ENCODE measurements at regions not wholly inside any gene's neighbourhood (a gene's known extent, or its start where the extent isn't known, plus 50 kb on each side); places are given as distances from the start of the nearest gene placed in this dataset.
A peak's percentile ranks its signal among the peaks of the same experiment; 100 is the strongest.
"Not testable (repeated sequence)": the region's sequence is repeated elsewhere in the genome, so short reads cannot be mapped to it uniquely, and the experiment has no call there.

DNA sequence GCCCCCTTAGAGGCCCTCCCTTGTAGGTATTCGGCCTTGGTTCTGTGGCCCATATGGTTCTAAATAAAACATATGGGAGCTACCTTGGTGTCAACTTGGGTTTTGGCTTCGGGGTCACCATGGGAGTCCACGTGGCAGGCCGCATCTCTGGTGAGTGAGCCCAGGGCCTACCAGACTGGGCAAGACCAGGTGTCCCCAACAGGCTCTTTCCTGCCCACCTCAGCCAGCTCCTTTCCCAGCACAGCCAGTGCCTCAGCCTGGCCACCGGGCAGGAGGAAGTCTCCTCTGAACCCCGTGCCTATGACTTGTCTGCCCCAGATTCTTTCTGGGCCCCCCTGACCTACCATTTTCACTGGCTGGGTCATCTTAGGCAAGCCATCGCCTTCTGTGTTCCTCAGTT, 268.8 kb upstream of the TEKT4 start:
- Histone ChIP-seq H3K4me1 (no peaks in the 10 kb centered on the region), H3K9ac (no peak overlapping the region), H3K27ac (no peak overlapping the region), H3K27me3 (no peaks in the 10 kb centered on the region), H3K36me3 (no peaks in the 10 kb centered on the region), H3K4me3 (no peak overlapping the region), H3K4me2 (no peak overlapping the region), H3K9me3 (no peaks in the 10 kb centered on the region), H4K20me1 (no peaks in the 10 kb centered on the region)
- TF ChIP-seq Cebpa-rat (IDR thresholded peaks at IDR 0.05), result no peak

DNA sequence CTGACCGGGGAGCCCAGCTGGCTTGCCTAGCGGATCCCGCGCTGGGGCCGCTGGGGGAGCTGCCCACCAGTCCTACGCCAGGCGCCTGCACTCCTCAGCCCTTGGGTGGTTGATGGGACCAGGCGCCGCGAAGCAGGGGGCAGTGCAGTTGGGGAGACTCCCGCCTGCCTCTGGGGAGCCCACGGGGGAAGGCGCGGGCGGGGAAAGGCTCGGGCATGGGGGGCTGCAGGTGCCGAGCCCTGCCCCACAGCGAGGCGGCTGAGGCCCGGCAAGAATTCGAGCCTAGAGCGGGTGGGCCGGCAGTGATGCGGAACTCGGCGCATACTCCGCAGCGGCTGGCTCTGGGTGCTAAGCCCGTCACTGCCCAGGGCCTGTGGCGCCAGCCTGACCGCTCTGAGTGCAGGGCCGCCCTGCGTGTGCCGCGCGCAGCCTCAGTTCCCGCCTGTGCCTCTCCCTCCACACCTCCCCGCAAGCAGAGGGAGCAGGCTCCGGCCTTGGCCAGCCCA, 249.1 kb upstream of the TEKT4 start:
- H4K20me1 ChIP-seq, result no peaks in the 10 kb centered on the region
- no peak for TF ChIP-seq Cebpa-rat (IDR thresholded peaks at IDR 0.05)
- H3K36me3 ChIP-seq, result no peaks in the 10 kb centered on the region
- H3K27ac ChIP-seq, result no peak overlapping the region
- H3K9ac ChIP-seq, result no peak overlapping the region
- peaks cover 6% of the 10 kb centered on the region; the same call in 1 of the 2 replicates for H3K9me3 ChIP-seq
- peaks cover 9% of the 10 kb centered on the region; the same call in 1 of the 2 replicates for H3K4me1 ChIP-seq
- H3K27me3 ChIP-seq, result no peaks in the 10 kb centered on the region
- H3K4me2 ChIP-seq, result no peak overlapping the region
- H3K4me3 ChIP-seq, result no peak overlapping the region

DNA sequence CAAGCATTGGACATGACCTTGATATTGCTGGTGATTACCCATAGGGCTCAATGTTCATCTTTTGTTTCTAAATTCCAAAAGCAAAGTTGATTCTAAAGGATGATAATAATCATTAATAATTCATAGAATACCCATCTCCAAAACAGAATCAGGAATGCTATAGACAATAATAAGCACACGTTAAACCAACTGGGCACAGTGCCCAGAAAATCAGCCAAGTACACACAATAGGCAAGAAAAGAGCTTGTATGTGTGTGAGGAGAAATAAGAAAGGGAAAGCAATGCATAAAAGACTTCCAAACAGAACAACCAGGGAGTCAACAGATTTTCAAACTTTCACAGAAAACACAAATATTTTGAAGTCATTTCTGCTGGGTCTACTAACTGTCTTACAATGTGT, 242.3 kb upstream of the TEKT4 start:
- not testable (repeated sequence) for H3K4me2 ChIP-seq, H3K9ac ChIP-seq, H3K4me3 ChIP-seq, H3K27ac ChIP-seq, H3K4me1 ChIP-seq, H4K20me1 ChIP-seq, H3K9me3 ChIP-seq, H3K27me3 ChIP-seq, H3K36me3 ChIP-seq

DNA sequence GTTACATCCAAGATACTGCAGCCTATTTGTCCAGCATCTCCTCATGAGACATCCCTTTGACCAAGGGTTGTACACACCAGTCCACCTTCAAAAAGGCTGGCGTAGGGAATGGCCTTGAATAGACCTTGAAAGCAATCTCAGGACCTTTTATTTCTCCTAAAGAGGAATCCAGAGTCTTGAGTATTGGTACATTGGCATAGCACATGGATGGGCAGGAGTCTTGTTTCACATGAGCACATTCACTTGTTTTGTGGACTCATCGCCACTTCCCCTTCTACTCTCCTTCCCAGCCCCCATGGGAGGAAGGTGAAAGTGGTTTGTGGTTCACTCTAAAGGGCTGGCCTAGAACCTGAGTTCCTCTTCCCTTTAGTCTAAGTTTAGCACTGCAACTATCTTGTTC, 229.8 kb upstream of the TEKT4 start:
- not testable (repeated sequence) for H3K9me3 ChIP-seq, H3K4me3 ChIP-seq, H3K27me3 ChIP-seq, H3K27ac ChIP-seq, H3K4me1 ChIP-seq, H4K20me1 ChIP-seq, H3K9ac ChIP-seq, H3K36me3 ChIP-seq
- peak overlapping the region; percentile 50 for H3K4me2 ChIP-seq

DNA sequence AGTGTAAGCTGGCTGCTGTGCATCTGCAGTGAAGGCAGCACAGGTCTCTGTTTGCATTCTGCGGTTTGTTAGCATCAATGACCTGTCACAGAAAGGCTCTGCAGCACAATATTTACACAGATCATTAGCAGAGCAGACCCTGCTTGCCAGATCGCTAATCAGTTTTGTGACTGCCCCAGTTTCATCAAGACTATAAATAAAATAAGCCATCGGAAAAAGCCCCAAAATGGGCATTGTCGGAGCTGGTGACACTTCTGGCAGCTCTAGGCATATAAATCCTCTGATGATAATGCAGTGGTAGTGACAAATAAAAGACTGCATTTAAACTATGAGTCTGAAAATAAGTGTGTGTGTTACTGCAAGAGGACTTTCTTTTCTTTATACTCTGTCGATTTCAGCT, 219.1 kb upstream of the TEKT4 start:
- H3K4me2 ChIP-seq, H3K9ac ChIP-seq, H3K27ac ChIP-seq, H4K20me1 ChIP-seq, H3K27me3 ChIP-seq, H3K4me3 ChIP-seq, H3K36me3 ChIP-seq, H3K4me1 ChIP-seq, H3K9me3 ChIP-seq: not testable (repeated sequence)

DNA sequence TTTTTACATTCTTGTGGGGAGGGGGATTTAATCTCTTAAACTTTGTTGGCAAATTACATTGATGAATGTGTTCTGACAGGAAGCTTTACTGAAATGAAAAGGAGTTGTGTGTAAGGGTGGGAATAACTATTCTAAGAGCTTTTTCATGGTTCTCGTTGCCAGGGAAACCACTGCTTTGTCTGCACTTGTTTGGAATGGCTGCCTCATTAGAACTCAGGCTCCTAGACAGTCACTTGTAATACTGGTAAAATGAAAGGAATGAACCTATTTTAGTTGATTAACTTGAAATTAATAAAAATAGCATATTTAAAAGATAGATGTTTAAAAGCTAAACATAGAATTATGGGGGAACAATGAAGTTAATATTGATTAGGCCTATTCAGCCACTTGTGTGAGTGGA, 201.4 kb upstream of the TEKT4 start:
- not testable (repeated sequence) for H3K4me1 ChIP-seq, H3K27me3 ChIP-seq, H3K36me3 ChIP-seq, H3K9me3 ChIP-seq, H3K27ac ChIP-seq, H3K4me2 ChIP-seq, H3K4me3 ChIP-seq, H3K9ac ChIP-seq, H4K20me1 ChIP-seq

DNA sequence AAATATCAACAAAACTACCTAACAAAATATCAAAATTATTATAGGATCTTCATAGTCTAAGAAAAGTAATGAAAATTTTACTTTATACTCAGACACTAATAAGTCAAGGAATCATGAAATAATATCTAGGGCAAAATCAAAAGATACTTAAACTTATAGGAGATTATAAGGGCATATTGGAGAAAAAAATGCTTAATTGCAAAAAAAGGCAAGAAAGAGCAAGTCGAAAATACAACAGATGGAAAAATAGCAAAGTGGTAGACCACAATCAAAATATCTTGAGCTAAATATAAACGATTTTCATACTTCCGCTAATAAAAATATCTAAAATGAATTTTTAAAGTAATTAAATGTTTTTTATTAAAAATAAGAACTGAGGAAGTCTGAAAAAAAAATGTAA, 177.0 kb upstream of the TEKT4 start:
- not testable (repeated sequence) for H3K9me3 ChIP-seq, H3K27ac ChIP-seq, H4K20me1 ChIP-seq, H3K36me3 ChIP-seq, H3K4me3 ChIP-seq, H3K27me3 ChIP-seq, H3K4me1 ChIP-seq, H3K9ac ChIP-seq, H3K4me2 ChIP-seq

DNA sequence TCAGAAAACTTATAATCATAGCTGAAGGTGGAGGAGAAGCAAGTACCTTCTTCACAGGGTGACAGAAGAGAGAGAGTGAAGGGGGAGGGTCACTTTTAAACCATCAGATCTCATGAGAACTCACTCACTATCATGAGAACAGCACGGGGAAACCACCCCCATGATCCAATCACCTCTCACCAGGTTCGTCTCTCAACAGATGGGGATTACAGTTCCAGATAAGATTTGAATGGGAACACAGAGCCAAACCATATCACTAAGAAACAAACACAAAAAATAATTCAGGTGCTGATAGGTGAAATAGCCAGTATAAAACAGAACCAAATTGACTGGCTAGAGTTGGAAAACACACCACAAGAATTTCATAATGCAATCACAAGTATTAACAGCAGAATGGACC, 162.2 kb upstream of the TEKT4 start:
- H3K9ac ChIP-seq, H3K4me1 ChIP-seq, H3K9me3 ChIP-seq, H3K27me3 ChIP-seq, H3K27ac ChIP-seq, H3K4me2 ChIP-seq, H3K4me3 ChIP-seq, H4K20me1 ChIP-seq, H3K36me3 ChIP-seq: not testable (repeated sequence)

DNA sequence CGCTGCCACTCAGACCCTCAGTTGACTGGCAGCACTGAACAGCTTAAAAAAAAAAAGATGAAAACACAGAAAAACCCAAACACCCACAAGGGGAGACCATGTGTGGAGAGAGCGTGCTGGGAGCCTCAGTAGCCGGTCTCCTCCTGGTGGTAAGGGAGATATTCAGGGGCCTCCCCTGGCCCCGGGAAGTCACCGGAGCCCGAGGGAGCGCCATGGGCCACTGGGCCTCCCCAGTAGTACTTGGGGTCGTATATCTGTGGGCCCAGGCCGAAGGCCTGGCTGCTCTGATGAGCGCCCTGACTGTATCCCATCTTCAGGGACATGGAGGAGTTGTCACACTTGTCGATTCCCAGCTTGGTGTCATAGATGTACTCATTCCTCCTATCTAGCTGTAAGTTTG, 145.7 kb upstream of the TEKT4 start:
- no peak overlapping the region for H3K4me2 ChIP-seq
- no peaks in the 10 kb centered on the region for H3K27me3 ChIP-seq
- no peaks in the 10 kb centered on the region for H3K36me3 ChIP-seq
- H3K9ac ChIP-seq, result no peak overlapping the region
- no peak for TF ChIP-seq Cebpa-rat (IDR thresholded peaks at IDR 0.05)
- H3K4me1 ChIP-seq, result no peaks in the 10 kb centered on the region
- no peaks in the 10 kb centered on the region for H4K20me1 ChIP-seq
- H3K27ac ChIP-seq, result no peak overlapping the region
- H3K4me3 ChIP-seq, result no peak overlapping the region
- no peaks in the 10 kb centered on the region for H3K9me3 ChIP-seq

DNA sequence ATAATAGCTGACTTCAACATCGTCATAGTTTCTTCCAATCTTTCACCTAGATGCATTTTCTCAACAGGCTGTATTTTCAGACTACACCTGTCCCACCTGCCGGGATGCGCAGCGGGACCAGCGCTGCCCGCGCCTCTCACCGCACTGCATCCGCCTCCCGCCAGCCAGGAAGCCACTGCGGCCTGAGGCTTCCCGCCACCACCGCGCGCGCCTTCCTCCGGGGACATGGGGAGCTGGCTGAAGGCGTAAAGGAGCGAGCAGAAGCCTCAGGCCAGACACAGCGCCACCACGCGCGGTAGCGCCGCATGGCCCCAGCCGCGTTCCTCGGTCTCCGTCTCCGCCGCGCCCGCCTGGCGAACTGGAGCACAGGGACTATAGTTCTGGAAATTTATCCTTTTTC, 135.7 kb upstream of the TEKT4 start:
- not testable (repeated sequence) for H4K20me1 ChIP-seq, H3K9me3 ChIP-seq, H3K27me3 ChIP-seq, H3K27ac ChIP-seq, H3K9ac ChIP-seq, H3K4me2 ChIP-seq, H3K36me3 ChIP-seq, H3K4me3 ChIP-seq, H3K4me1 ChIP-seq

DNA sequence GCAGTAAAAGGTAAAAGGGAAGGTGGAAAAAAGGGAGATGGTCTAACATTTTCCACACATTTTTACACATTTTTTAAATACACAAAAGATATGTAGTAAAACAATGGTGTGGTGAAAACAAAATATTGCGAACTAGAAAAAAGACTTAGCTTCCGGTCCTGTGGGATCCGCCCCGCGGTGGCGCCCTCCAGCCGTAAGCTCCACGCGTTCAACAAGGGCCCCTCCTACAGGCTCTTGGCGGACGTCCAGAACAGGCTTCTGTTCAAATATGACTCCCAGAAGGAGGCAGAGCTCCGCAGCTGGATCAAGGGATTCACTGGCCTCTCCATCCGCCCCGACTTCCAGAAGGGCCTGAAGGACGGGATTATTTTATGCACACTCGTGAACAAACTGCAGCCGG, 134.1 kb upstream of the TEKT4 start:
- not testable (repeated sequence) for H3K36me3 ChIP-seq, H3K9me3 ChIP-seq, H3K9ac ChIP-seq, H4K20me1 ChIP-seq, H3K4me3 ChIP-seq, H3K4me1 ChIP-seq, H3K4me2 ChIP-seq, H3K27me3 ChIP-seq, H3K27ac ChIP-seq

DNA sequence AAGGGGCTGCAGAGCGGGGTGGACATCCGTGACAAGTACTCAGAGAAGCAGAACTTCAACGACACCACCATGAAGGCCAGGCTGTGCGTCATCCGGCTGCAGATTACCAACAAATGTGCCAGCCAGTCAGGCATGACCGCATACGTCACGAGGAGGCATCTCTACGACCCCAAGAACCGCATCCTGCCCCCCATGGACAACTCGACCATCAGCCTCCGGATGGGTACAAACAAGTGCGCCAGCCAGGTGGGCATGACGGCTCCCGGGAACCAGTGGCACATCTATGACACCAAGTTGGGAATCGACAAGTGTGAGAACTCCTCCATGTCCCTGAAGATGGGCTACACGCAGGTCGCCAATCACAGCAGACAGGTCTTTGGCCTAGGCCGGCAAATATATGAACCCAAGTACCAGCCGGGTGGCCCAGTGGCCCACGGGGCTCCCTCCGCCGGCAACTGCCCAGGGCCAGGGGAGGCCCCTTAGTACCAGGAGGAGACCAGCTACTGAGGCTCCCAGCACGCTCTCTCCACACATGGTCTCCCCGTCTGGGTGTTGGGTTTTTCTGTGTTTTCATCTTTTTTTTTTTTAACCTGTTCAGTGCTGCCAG, 133.4 kb upstream of the TEKT4 start:
- H3K27me3 ChIP-seq, H3K4me3 ChIP-seq, H3K27ac ChIP-seq, H3K4me2 ChIP-seq, H3K4me1 ChIP-seq, H3K9me3 ChIP-seq, H4K20me1 ChIP-seq, H3K9ac ChIP-seq, H3K36me3 ChIP-seq: not testable (repeated sequence)
